IgD-negative memory B cell (primary cell): ENCODE measurements at regions not wholly inside any gene's neighbourhood (a gene's known extent, or its start where the extent isn't known, plus 50 kb on each side); places are given as distances from the start of the nearest gene placed in this dataset.
A peak's percentile ranks its signal among the peaks of the same experiment; 100 is the strongest.
"Not testable (repeated sequence)": the region's sequence is repeated elsewhere in the genome, so short reads cannot be mapped to it uniquely, and the experiment has no call there.

ENCODE experiments used
- H3K27ac Mint-ChIP-seq, 3 donors: one replicate each; pipeline ENCODE4 v1.8.0; 2020 to 2022; ENCODE audit warnings: mild to moderate bottlenecking in 3 of 3, mixed read lengths in 3 of 3, moderate library complexity in 1 of 3
- H3K27me3 Mint-ChIP-seq: one replicate; pipeline ENCODE4 v1.8.0; 2021; ENCODE audit warnings: mixed read lengths
- H3K36me3 Mint-ChIP-seq: one replicate; pipeline ENCODE4 v1.8.0; 2020; ENCODE audit warnings: mild to moderate bottlenecking, mixed read lengths
- H3K4me1 Mint-ChIP-seq, 3 donors: one replicate each; pipeline ENCODE4 v1.8.0; 2020 to 2022; ENCODE audit warnings: mixed read lengths in 3 of 3, mild to moderate bottlenecking in 1 of 3
- H3K4me3 Mint-ChIP-seq, 4 donors: one replicate each; pipeline ENCODE4 v1.8.0; 2020 to 2022; ENCODE audit warnings: mild to moderate bottlenecking in 4 of 4, mixed read lengths in 4 of 4, moderate library complexity in 3 of 4
- H3K9me3 Mint-ChIP-seq, 3 donors: one replicate each; pipeline ENCODE4 v1.8.0; 2020 to 2021; ENCODE audit warnings: mixed read lengths in 3 of 3, mild to moderate bottlenecking in 1 of 3

DNA sequence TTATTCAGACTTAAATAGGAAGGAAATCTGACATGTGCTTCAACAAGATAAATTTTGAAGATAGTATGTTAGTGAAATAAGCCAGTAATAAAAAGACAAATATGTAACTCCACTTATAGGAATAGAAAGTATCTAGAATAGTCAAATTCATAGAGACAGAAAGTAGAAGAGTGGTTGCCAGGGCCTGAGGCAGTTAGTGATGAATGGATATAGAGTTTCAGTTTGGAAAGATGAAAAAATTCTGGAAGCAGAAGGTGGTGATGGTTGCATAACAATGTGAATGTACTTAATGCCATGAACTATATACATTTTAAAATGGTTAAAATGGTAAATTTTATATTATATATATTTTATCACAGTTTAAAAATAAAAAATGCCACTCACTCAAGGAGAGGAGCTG, 54.3 kb downstream of the HAND2 start:
- Mint-ChIP-seq H3K27ac (no peak overlapping the region), H3K27me3 (peaks cover 4% of the 10 kb centered on the region), H3K9me3 (peaks cover 0 to 2% (median 0%) of the 10 kb centered on the region in 3 donors), H3K4me1 (no peaks in the 10 kb centered on the region), H3K4me3 (no peak overlapping the region), H3K36me3 (no peaks in the 10 kb centered on the region)

GRCh38 chr4:173469622-173470021, 60.4 kb downstream of the HAND2 start:
- H3K27me3 Mint-ChIP-seq: peaks cover 6% of the 10 kb centered on the region
- no peaks in the 10 kb centered on the region for H3K4me1 Mint-ChIP-seq
- H3K36me3 Mint-ChIP-seq: peaks cover 4% of the 10 kb centered on the region
- H3K27ac Mint-ChIP-seq: no peak overlapping the region
- no peak overlapping the region for H3K4me3 Mint-ChIP-seq
- H3K9me3 Mint-ChIP-seq: no peaks in the 10 kb centered on the region

DNA sequence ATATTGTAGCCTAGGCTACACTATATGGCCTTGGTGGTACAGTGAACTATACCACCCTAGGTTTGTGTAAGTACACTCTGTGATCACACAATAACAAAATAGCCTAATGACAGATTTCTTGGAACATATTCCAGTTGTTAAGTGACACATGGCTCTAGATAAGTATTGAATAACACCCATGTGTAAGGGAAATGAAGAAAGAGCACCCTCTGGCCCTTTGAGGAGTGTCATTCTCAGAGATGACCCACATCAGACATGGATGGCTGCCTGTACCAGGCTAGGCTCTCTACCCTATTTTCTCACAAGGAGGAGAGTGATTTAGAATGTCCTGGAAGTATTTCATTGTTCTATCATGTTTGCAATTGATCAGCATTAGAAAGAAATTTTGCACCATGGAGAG, 61.7 kb downstream of the HAND2 start:
- Mint-ChIP-seq H3K27ac (no peak overlapping the region), H3K4me3 (no peak overlapping the region), H3K9me3 (no peaks in the 10 kb centered on the region), H3K27me3 (peaks cover 6% of the 10 kb centered on the region), H3K36me3 (peaks cover 4% of the 10 kb centered on the region), H3K4me1 (no peaks in the 10 kb centered on the region)

DNA sequence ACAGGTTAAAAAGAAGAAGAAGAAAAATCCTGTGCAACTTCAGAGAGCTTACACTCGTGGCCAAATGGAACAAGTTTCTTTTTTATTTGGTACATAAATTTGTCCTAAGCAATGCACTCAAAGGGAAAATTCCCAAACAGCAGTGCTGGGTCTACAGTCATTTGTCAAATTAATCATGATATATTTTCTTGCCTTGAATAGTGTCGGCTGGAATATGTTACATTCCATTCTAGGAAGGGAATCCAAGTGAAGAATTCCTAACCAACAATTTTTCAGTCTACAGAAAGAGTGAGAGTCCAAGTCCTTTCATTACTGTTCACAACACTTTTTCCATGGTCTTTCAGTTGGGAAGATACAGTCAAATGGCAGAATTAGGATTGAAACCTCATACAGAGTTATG, 63.9 kb downstream of the HAND2 start:
- H3K4me3 Mint-ChIP-seq: no peak overlapping the region
- H3K27me3 Mint-ChIP-seq: peaks cover 4% of the 10 kb centered on the region

DNA sequence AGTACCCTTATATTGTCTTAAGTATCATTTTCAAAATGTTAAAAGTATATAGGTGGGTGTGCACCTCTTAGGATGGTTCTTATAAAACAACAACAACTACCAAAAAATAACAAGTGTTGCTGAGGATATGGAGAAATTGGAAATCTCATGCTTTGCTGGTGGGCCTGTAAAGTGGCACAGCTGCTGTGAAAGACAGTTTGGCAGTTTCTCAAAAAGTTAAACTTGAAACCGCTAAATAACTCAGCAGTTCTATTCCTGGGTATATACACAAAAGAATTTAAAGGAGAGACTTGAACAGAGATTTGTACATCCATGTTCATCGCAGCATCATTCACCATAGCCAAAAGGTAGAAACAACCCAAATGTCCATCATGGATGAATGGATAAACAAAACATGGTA, 65.5 kb downstream of the HAND2 start:
- H3K4me3 Mint-ChIP-seq: no peak overlapping the region
- H3K27ac Mint-ChIP-seq: no peak overlapping the region

More for the DNA sequence above, 63.9 kb downstream of the HAND2 start:
- Mint-ChIP-seq H3K27ac (no peak overlapping the region), H3K4me1 (no peaks in the 10 kb centered on the region), H3K9me3 (no peaks in the 10 kb centered on the region), H3K36me3 (peaks cover 4% of the 10 kb centered on the region)

GRCh38 chr4:173463816-173464215, 64.9 kb upstream of the SCRG1 start:
- Mint-ChIP-seq H3K4me1 (no peaks in the 10 kb centered on the region), H3K4me3 (no peak overlapping the region), H3K36me3 (peaks cover 5% of the 10 kb centered on the region), H3K9me3 (no peaks in the 10 kb centered on the region), H3K27ac (no peak overlapping the region), H3K27me3 (peaks cover 1% of the 10 kb centered on the region)

More for the DNA sequence above, 65.5 kb downstream of the HAND2 start:
- Mint-ChIP-seq H3K4me1 (no peaks in the 10 kb centered on the region), H3K27me3 (peaks cover 1% of the 10 kb centered on the region), H3K9me3 (no peaks in the 10 kb centered on the region), H3K36me3 (peaks cover 4% of the 10 kb centered on the region)

GRCh38 chr4:173461170-173461569, 62.3 kb upstream of the SCRG1 start:
- Mint-ChIP-seq H3K36me3 (peaks cover 5% of the 10 kb centered on the region), H3K4me3 (no peak overlapping the region), H3K4me1 (no peaks in the 10 kb centered on the region), H3K27me3 (peaks cover 1% of the 10 kb centered on the region), H3K27ac (no peak overlapping the region), H3K9me3 (no peaks in the 10 kb centered on the region)

DNA sequence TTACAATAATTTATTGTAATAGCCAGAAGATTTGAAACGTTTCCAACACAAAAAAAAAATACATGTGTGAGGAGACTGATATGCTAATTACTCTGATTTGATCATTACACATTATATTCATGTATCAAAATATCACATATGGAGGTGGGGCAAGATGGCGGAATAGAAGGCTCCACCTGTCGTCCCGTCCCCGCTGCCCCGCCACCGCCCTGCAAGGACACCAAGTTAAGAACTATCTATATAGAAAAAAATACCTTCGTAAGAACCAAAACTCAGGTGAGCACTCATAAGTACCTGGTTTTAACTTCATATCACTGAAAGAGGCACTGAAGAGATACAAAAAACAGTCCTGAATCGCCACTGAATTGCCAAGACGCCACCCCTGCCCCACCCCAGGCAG, 60.9 kb upstream of the SCRG1 start:
- peaks cover 4% of the 10 kb centered on the region for H3K36me3 Mint-ChIP-seq
- H3K4me1 Mint-ChIP-seq: no peaks in the 10 kb centered on the region
- no peaks in the 10 kb centered on the region for H3K27me3 Mint-ChIP-seq
- H3K27ac Mint-ChIP-seq: no peak overlapping the region
- H3K9me3 Mint-ChIP-seq: no peaks in the 10 kb centered on the region
- no peak overlapping the region for H3K4me3 Mint-ChIP-seq

GRCh38 chr4:173457893-173458292, 59.0 kb upstream of the SCRG1 start:
- Mint-ChIP-seq H3K27ac (no peak overlapping the region), H3K27me3 (no peaks in the 10 kb centered on the region), H3K4me1 (no peaks in the 10 kb centered on the region), H3K4me3 (no peak overlapping the region), H3K9me3 (no peaks in the 10 kb centered on the region), H3K36me3 (peaks cover 2% of the 10 kb centered on the region)

DNA sequence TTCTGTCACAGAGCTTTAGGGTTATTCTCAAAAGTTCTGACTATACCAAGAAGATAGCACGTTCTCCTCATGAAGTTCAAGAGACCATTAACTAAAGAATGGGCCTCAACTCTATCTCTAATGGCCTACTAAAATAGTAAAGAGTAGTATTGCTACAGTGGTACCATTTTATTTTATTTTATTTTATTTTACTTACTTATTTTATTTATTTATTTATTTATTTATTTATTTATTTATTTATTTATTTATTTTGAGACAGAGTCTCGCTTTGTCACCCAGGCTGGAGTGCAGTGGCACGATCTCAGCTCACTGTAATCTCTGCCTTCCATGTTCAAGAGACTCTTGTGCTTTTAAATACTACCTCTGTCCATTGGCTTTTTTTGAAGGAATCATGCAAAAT, 52.5 kb upstream of the SCRG1 start:
- not testable (repeated sequence) for H3K27me3 Mint-ChIP-seq, H3K9me3 Mint-ChIP-seq, H3K4me1 Mint-ChIP-seq, H3K36me3 Mint-ChIP-seq, H3K27ac Mint-ChIP-seq, H3K4me3 Mint-ChIP-seq

GRCh38 chr4:173450281-173450680, 51.4 kb upstream of the SCRG1 start:
- Mint-ChIP-seq H3K36me3 (no peaks in the 10 kb centered on the region), H3K4me3 (no peak overlapping the region), H3K4me1 (peaks cover 5 to 9% (median 8%) of the 10 kb centered on the region in 3 donors), H3K27ac (no peak overlapping the region), H3K9me3 (no peaks in the 10 kb centered on the region), H3K27me3 (peaks cover 2% of the 10 kb centered on the region)

DNA sequence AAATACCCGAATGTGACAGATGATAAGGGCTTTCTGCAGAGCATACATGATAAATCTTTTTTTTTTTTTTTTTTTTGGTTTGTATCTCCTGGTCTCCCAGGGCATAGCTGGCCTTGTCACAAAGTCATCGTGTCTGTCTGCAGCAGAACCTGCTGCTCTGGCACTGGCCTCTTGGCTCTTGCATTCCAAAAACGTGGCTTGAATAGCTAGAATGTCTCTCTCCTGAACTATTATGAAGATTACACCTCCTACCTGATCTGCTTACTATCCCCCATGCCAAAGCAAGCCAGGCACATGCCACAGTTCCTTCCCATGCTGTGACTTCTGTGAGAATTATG, 50.4 kb upstream of the SCRG1 start:
- Mint-ChIP-seq H3K4me1 (peaks cover 5 to 9% (median 8%) of the 10 kb centered on the region in 3 donors), H3K9me3 (no peaks in the 10 kb centered on the region), H3K36me3 (no peaks in the 10 kb centered on the region), H3K27me3 (peaks cover 2% of the 10 kb centered on the region), H3K4me3 (peak overlapping the region in 1 of 4 donors; percentile 3), H3K27ac (no peak overlapping the region)

DNA sequence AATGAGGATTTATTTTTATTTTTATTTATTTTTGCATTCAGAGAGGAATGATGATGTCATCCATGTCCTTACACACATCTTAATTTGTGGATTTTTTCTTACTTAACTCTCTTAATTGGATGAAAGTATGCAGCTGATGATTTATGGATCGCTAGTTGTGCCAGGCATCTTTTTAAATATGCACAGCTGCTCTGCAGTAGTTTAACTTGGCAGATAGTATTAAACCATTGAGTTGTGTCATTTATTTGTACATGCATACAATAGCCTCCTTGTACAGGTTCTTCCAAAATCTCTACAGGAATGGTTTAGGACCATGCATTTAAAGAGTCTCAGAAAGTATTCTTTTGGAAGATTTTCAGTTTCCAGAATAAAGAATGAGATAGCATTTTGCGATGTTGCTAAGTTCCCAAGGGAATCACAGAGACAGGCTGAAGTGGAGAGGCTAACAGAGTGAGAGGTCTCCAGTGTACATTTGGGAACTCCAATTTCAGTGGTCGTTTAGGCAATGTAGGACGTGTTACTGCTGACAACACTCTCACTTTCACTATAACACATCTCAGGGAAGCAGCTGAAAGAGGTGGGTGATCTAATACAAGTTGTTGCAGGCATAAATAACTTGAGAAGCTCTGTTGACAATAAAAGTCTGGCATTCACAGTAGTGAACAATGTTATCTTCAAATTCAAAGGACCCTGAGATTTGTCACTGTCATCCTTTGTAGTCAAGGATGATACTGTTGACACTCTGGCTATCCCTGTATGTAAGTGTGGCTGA, 49.9 kb upstream of the SCRG1 start:
- H3K27me3 Mint-ChIP-seq: peaks cover 2% of the 10 kb centered on the region
- H3K4me3 Mint-ChIP-seq: no peak overlapping the region
- H3K9me3 Mint-ChIP-seq: no peaks in the 10 kb centered on the region
- H3K27ac Mint-ChIP-seq: no peak overlapping the region
- H3K36me3 Mint-ChIP-seq: no peaks in the 10 kb centered on the region
- H3K4me1 Mint-ChIP-seq: peaks cover 5 to 9% (median 8%) of the 10 kb centered on the region in 3 donors
